ENCODE measurements at regions not wholly inside any gene's neighbourhood (a gene's known extent, or its start where the extent isn't known, plus 50 kb on each side); places are given as distances from the start of the nearest gene placed in this dataset.

GRCh38 chr3:182258538-182259177 lies 534.6 kb upstream of the ATP11B start:
- DNase-seq (ENCODE audit: low spot score) = peak; percentile 86

- DNase-seq (ENCODE audit: low spot score) = peak; percentile 68
Measured at GRCh38 chr3:182259579-182259978, 533.7 kb upstream of the ATP11B start.

GRCh38 chr3:182261041-182261440 lies 532.3 kb upstream of the ATP11B start:
- DNase-seq (ENCODE audit: low spot score) = no peak

GRCh38 chr3:182268711-182269110 lies 524.6 kb upstream of the ATP11B start:
- DNase-seq (ENCODE audit: low spot score) = no peak

- DNase-seq (ENCODE audit: low spot score) = no peak
Measured at GRCh38 chr3:182276512-182276911, 516.8 kb upstream of the ATP11B start.

GRCh38 chr3:182284793-182285192 lies 508.5 kb upstream of the ATP11B start:
- DNase-seq (ENCODE audit: low spot score) = no peak

- DNase-seq (ENCODE audit: low spot score) = no peak
Measured at GRCh38 chr3:182292591-182292990, 500.7 kb upstream of the ATP11B start.

GRCh38 chr3:182294256-182294655 lies 499.0 kb upstream of the ATP11B start:
- DNase-seq (ENCODE audit: low spot score) = no peak

- no peak for DNase-seq (ENCODE audit: low spot score)
Measured at GRCh38 chr3:182294696-182295095, 498.6 kb upstream of the ATP11B start.

GRCh38 chr3:182300266-182300665 lies 493.0 kb upstream of the ATP11B start:
- no peak for DNase-seq (ENCODE audit: low spot score)

- peak; percentile 83 for DNase-seq (ENCODE audit: low spot score)
Measured at GRCh38 chr3:182303169-182303568, 490.1 kb upstream of the ATP11B start.

GRCh38 chr3:182305881-182306665 lies 487.2 kb upstream of the ATP11B start:
- peak; percentile 72 for DNase-seq (ENCODE audit: low spot score)

- no peak for DNase-seq (ENCODE audit: low spot score)
Measured at GRCh38 chr3:182308328-182308727, 485.0 kb upstream of the ATP11B start.

- no peak for DNase-seq (ENCODE audit: low spot score)
Measured at GRCh38 chr3:182309120-182309519, 484.2 kb upstream of the ATP11B start.

GRCh38 chr3:182315313-182315712 lies 478.0 kb upstream of the ATP11B start:
- DNase-seq (ENCODE audit: low spot score) = no peak

GRCh38 chr3:182323126-182323700 lies 470.1 kb upstream of the ATP11B start:
- no peak for DNase-seq (ENCODE audit: low spot score)

GRCh38 chr3:182323898-182324297 lies 469.4 kb upstream of the ATP11B start:
- no peak for DNase-seq (ENCODE audit: low spot score)

GRCh38 chr3:182325213-182325950 lies 467.9 kb upstream of the ATP11B start:
- no peak for DNase-seq (ENCODE audit: low spot score)

- DNase-seq (ENCODE audit: low spot score) = no peak
Measured at GRCh38 chr3:182327196-182327681, 466.1 kb upstream of the ATP11B start.

- no peak for DNase-seq (ENCODE audit: low spot score)
Measured at GRCh38 chr3:182330646-182331045, 462.7 kb upstream of the ATP11B start.

- no peak for DNase-seq (ENCODE audit: low spot score)
Measured at GRCh38 chr3:182331341-182331740, 462.0 kb upstream of the ATP11B start.

GRCh38 chr3:182342252-182342651 lies 451.1 kb upstream of the ATP11B start:
- DNase-seq (ENCODE audit: low spot score) = no peak

Measured in globus pallidus (tissue), 1 donor.